Duodenal mucosa (tissue), 2 donors: ENCODE measurements at regions not wholly inside any gene's neighbourhood (a gene's known extent, or its start where the extent isn't known, plus 50 kb on each side); places are given as distances from the start of the nearest gene placed in this dataset.

Source experiments
- H3K27ac ChIP-seq: one replicate; pipeline ENCODE4 v1.7.0; 2013; ENCODE audit warnings: low read depth, low read length
- H3K27me3 ChIP-seq, 2 donors: one replicate each; pipeline ENCODE4 v1.7.0; 2013; ENCODE audit warnings: low read length in 2 of 2, control low read depth in 1 of 2; ENCODE audit not compliant: insufficient read depth in 2 of 2, control insufficient read depth in 1 of 2
- H3K36me3 ChIP-seq, 2 donors: one replicate each; pipeline ENCODE4 v1.7.0; 2013; ENCODE audit warnings: low read length in 2 of 2, control low read depth in 1 of 2; ENCODE audit not compliant: insufficient read depth in 2 of 2, control insufficient read depth in 1 of 2
- H3K4me1 ChIP-seq, 2 donors: one replicate each; pipeline ENCODE4 v1.7.0; 2013; ENCODE audit warnings: low read length in 2 of 2, control low read depth in 1 of 2; ENCODE audit not compliant: insufficient read depth in 2 of 2, control insufficient read depth in 1 of 2
- H3K4me3 ChIP-seq, 2 donors: one replicate each; pipeline ENCODE4 v1.7.0; 2013; ENCODE audit warnings: low read length in 2 of 2, low read depth in 1 of 2
- H3K9ac ChIP-seq, 2 donors: one replicate each; pipeline ENCODE4 v1.7.0; 2013; ENCODE audit warnings: low read length in 2 of 2, low read depth in 1 of 2
- H3K9me3 ChIP-seq, 2 donors: one replicate each; pipeline ENCODE4 v1.7.0; 2013; ENCODE audit warnings: low read length in 2 of 2, control low read depth in 1 of 2; ENCODE audit not compliant: control insufficient read depth in 1 of 2

DNA sequence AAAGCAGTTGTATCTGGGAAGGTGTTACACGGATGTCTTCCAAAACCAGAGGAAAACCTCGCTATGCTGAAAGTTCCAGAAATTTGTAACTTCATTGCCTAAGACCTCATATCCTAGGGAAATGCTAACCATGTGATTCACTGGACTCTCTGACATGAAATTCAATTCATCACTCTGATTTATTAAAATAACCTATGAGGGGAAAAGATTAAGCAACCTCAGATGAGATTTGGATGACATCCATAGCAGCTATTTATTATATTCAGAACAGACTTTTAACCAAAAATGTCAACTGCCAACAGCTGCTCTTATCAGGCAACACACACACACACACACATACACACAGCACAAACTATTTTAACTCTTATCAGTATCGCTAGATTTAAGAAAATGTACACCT, 1006.4 kb upstream of the CTNND2 start:
- no peak overlapping the region for H3K27ac ChIP-seq
- H3K36me3 ChIP-seq = no peaks in the 10 kb centered on the region
- no peaks in the 10 kb centered on the region for H3K9me3 ChIP-seq
- no peaks in the 10 kb centered on the region for H3K27me3 ChIP-seq
- no peaks in the 10 kb centered on the region for H3K4me1 ChIP-seq
- no peak overlapping the region for H3K9ac ChIP-seq
- H3K4me3 ChIP-seq = no peak overlapping the region

DNA sequence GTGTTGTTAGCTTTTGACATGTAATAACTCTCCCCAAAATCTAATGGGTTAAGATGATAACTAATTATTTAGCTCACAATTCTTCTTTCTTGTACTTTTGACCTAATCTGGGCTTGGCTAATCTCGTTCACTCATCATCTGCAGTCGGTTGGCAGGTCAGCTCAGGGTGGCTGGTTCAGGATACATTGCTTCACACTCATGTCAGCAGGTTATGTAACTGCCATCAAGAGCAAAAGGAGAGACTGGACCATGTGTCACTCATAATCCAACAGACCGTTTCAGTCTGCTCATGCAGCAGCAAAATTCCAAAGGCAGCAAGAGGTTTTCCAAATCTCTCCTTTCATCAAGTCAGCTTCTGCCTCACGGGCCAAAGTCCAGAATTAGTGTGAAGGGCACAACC, 998.4 kb upstream of the CTNND2 start:
- Histone ChIP-seq H3K9ac (no peak overlapping the region), H3K36me3 (no peaks in the 10 kb centered on the region), H3K27ac (no peak overlapping the region), H3K4me3 (no peak overlapping the region), H3K27me3 (no peaks in the 10 kb centered on the region), H3K9me3 (no peaks in the 10 kb centered on the region), H3K4me1 (no peaks in the 10 kb centered on the region)

DNA sequence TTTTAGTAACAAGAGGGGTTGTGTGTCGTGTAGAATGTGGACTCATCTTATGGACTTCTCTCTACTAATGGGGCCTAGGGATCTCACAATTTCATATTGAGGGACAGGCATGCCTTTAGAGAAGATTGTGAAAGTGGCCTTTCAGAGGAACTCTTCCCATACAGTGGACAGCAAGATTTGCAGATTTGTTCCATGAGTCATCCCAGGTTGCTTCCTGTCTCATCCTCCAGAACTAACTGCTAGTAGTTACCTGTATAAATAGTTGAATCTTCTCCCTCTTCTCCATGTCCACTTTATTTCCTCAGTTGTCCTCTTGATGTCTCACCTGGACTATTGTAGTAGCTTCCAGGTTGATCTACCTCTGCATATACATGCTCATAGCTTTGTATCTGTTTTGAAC, 997.5 kb upstream of the CTNND2 start:
- Histone ChIP-seq H3K36me3 (no peaks in the 10 kb centered on the region), H3K27ac (no peak overlapping the region), H3K4me1 (no peaks in the 10 kb centered on the region), H3K4me3 (no peak overlapping the region), H3K9me3 (no peaks in the 10 kb centered on the region), H3K9ac (no peak overlapping the region), H3K27me3 (no peaks in the 10 kb centered on the region)

DNA sequence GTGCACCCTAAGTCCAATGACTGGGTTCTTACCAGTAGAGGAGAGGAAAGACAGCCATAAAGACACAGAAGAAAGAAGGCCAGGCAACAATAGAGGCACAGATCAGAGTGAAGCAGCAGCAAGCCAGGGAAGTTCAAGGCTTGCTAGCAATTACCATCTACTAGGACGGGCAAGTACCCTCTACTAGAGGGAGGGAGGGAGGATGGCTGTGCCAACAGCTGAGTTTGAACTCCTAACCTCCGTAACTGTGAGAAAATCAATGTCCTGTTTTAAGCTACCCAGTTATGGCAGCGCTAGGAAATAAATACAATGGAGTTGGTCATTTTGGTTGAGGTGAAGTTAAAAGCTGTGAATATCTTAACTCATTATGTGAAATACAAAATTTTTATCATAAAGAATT, 991.8 kb upstream of the CTNND2 start:
- Histone ChIP-seq H3K27me3 (no peaks in the 10 kb centered on the region), H3K27ac (no peak overlapping the region), H3K4me1 (no peaks in the 10 kb centered on the region), H3K4me3 (no peak overlapping the region), H3K9me3 (no peaks in the 10 kb centered on the region), H3K9ac (no peak overlapping the region), H3K36me3 (no peaks in the 10 kb centered on the region)

DNA sequence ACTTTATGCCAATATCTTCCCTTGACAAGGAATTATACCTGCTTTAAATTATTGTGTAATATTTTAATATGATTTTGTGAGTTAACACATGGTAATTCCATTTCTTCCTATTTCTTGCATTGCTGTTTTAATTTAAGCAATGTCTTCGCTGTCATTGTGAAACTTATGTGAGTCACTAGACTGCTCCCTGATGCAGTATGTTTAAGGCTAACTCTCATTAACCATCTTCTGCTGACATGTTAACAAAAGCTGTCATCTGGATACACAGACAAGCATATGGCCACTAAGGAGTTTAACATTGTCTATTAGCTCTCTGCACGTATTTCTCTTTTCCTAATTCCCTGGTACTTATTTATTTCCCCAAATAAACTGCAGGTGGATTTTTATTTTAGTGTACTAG, 980.8 kb upstream of the CTNND2 start:
- Histone ChIP-seq H3K4me1 (no peaks in the 10 kb centered on the region), H3K27ac (no peak overlapping the region), H3K36me3 (no peaks in the 10 kb centered on the region), H3K4me3 (no peak overlapping the region), H3K9ac (no peak overlapping the region), H3K27me3 (no peaks in the 10 kb centered on the region), H3K9me3 (no peaks in the 10 kb centered on the region)

DNA sequence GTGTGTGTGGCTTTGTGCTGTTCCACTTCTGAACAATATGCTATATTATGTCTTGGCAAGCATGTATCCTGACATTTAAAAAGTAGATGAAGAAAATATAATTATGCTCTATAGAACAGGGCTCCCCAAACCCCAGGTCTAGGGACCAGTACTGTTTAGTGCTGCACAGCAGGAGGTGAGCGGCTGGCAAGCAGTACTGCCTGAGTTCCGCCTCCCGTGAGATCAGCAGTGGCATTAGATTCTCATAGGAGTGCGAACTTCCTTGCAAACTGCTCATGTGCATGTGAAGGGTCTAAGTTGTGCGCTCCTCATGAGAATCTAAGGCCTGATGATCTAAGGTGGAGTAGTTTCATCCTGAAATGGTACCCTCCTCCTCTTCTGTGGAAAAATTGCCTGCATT, 979.1 kb upstream of the CTNND2 start:
- H3K9me3 ChIP-seq = no peaks in the 10 kb centered on the region
- no peaks in the 10 kb centered on the region for H3K36me3 ChIP-seq

DNA sequence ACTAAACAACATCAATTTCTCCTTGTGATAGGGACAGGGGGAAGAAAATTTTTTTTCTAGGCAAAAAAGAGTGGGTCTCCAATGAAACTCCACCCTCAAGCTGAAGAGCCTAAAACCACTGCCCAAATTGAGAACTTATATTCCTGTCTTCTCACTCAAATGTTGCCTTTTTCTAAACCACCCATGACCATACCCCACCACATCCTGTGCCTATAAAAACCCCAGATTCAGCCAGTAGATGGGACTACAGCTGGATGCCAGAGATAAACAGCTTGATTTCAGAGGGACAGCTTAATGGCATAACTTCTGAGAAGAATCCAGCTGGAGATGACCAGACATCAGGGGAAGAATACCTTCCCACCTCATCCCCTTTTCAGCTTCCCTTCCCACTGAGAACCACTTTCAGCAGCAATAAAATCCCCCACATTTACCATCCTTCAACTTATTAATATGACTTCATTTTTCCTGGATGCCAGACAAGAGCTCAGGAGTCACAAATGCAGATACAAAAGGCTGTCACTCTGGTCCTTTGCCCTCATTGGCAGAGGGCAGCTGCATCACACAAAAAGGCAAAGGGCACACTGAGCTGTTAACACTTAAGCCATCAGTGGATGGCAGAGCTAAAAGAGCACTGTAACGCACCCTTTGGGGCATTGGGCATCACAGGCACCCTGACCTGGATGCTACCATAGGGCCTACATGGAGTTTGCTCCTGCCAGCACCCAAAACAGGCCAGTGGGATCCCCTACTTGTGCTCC, 972.5 kb upstream of the CTNND2 start:
- no peaks in the 10 kb centered on the region for H3K36me3 ChIP-seq
- no peaks in the 10 kb centered on the region for H3K27me3 ChIP-seq
- no peak overlapping the region for H3K4me3 ChIP-seq
- H3K9me3 ChIP-seq = peaks cover 5 to 8% of the 10 kb centered on the region in 2 donors
- H3K27ac ChIP-seq = no peak overlapping the region
- no peak overlapping the region for H3K9ac ChIP-seq
- no peaks in the 10 kb centered on the region for H3K4me1 ChIP-seq

More for the DNA sequence above, 979.1 kb upstream of the CTNND2 start:
- Histone ChIP-seq H3K27ac (no peak overlapping the region), H3K4me3 (no peak overlapping the region), H3K27me3 (no peaks in the 10 kb centered on the region), H3K4me1 (no peaks in the 10 kb centered on the region), H3K9ac (no peak overlapping the region)

DNA sequence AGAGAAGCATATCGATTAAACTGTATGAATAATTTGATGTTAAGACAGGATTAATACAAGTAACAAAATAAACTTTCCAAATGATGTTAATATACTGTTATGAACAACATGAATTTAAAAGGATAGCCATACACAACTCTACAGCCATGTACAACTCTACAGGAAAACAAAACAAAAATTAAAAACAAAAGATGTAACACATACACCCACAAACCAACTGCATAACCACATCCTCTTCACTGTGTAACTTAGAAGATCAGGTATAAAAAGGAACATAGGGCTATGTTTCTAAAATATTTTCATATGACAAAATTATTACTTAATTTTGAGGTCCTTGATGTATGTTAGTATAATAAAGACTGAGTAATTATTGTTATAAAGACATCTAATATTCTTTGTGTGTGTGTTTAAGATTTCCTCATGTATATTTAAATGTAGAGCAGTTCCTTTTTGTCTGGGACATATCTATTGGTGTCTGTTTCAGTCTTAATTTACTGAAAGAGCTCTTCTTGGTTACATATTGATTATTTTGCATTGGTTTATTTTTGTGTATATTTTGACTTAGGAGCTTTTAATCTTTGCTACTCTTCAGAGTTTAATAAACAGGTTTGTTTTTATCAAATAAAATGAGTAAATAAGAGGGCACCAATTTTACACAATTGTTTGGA, 966.8 kb upstream of the CTNND2 start:
- H3K9ac ChIP-seq = no peak overlapping the region
- H3K27me3 ChIP-seq = no peaks in the 10 kb centered on the region
- H3K4me1 ChIP-seq = no peaks in the 10 kb centered on the region
- no peak overlapping the region for H3K4me3 ChIP-seq
- H3K27ac ChIP-seq = no peak overlapping the region
- no peaks in the 10 kb centered on the region for H3K36me3 ChIP-seq
- peaks cover 3 to 5% of the 10 kb centered on the region in 2 donors for H3K9me3 ChIP-seq

DNA sequence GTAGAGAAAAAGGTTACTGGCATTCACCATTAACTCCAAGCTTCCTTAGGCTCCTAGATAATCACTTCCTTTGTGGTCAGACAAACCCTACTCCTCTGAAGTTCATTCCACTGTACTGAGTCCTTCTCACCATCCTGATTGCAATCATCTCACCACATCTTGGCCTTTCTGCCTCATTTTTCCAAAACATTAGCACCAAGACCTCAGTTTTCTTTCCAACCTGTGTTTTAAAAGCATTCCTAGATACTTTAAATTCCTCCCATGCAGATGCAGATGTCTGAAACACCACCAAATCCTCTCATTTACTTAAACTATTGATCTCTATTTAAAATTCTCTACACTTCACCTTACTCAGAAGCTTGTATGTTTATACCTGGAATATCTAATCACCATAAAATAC, 961.3 kb upstream of the CTNND2 start:
- H3K4me1 ChIP-seq = no peaks in the 10 kb centered on the region
- peaks cover 0 to 10% of the 10 kb centered on the region in 2 donors for H3K9me3 ChIP-seq
- no peak overlapping the region for H3K4me3 ChIP-seq
- H3K27me3 ChIP-seq = no peaks in the 10 kb centered on the region
- no peak overlapping the region for H3K27ac ChIP-seq
- no peaks in the 10 kb centered on the region for H3K36me3 ChIP-seq
- no peak overlapping the region for H3K9ac ChIP-seq

DNA sequence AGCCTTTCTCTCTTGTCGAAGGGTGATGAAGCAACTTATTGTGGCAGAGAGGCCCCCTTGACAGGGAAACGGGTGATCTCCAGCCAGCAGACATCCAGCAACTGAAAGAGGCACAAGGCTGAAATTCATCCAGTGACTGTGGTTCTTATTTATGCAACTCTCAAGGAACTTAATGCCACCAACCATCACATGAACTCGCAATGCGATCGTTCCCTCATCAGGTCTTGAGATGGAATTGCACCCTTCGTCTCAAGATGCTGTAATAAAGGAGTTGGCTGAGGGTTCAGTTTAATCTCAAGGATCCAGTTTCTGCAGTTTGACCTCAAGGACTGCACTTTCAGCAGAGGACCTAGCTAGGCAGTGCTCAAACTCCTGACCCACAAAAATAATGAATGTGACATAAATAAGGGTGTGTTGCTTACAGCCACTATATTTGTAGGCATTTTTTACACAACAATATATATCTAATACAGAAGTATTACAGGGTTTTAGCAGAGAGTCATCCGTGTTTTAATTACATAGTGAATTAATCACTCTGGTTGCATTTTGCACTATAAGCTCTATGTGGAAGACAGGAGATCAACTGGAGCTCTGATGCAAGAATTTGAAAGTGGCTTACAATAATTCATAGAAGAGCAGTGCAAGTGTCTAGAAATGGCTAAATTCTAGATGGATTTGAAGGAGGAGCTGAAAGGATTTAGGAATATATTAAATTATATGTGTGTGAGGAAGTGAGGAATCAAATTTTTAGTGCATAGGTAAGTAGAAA, 957.8 kb upstream of the CTNND2 start:
- Histone ChIP-seq H3K27ac (no peak overlapping the region), H3K9me3 (peaks cover 0 to 5% of the 10 kb centered on the region in 2 donors), H3K27me3 (no peaks in the 10 kb centered on the region), H3K9ac (no peak overlapping the region), H3K36me3 (no peaks in the 10 kb centered on the region), H3K4me1 (no peaks in the 10 kb centered on the region), H3K4me3 (no peak overlapping the region)
